ENCODE measurements at regions not wholly inside any gene's neighbourhood (a gene's known extent, or its start where the extent isn't known, plus 50 kb on each side); places are given as distances from the start of the nearest gene placed in this dataset.

DNA sequence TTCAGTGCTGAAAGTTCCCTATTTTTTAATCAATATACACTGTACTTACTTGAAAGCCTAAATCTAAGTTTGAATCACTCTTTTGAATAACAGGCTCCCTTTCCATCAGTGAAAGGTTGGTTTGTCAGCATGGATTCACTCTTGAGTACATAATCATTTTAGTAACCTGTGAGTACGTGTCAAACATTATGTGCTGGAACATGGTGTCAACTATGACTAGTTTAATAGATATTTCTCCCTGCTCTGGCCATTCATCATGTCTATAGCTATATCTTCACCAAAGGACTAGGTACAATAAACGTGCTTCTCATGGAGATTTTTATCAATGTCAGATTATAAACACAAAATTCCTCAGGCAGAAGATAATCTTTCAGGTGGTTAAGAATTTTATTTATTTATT is 61.7 kb upstream of the MDFIC start:
- Histone ChIP-seq H3K9me2 (replicated peaks; ENCODE audit: low read depth, low read length) (no peaks in the 10 kb centered on the region), H3K79me2 (ENCODE audit: insufficient read depth, low read length) (no peaks in the 10 kb centered on the region), H3K4me2 (ENCODE audit: low read depth, low read length, poor library complexity, severe bottlenecking) (no peak overlapping the region), H3K36me3 (ENCODE audit: insufficient read depth, low read length) (no peaks in the 10 kb centered on the region), H3K27me3 (ENCODE audit: insufficient read depth, low read length, poor library complexity, severe bottlenecking) (no peaks in the 10 kb centered on the region), H3K9me3 (ENCODE audit: insufficient read depth, low read depth, low read length) (no peaks in the 10 kb centered on the region), H2AFZ (ENCODE audit: low read length) (no peak overlapping the region), H3K4me1 (ENCODE audit: insufficient read depth, low read length, poor library complexity, severe bottlenecking) (no peaks in the 10 kb centered on the region), H4K20me1 (ENCODE audit: insufficient read depth, low read length, poor library complexity, severe bottlenecking) (no peaks in the 10 kb centered on the region), H3K4me3 (ENCODE audit: low read length, poor library complexity, severe bottlenecking) (no peak overlapping the region), H3F3A (ENCODE audit: low read depth) (no peaks in the 10 kb centered on the region), H3K9ac (ENCODE audit: low read depth, low read length, poor library complexity, severe bottlenecking) (no peak overlapping the region)
- TF ChIP-seq, protein P1, sequence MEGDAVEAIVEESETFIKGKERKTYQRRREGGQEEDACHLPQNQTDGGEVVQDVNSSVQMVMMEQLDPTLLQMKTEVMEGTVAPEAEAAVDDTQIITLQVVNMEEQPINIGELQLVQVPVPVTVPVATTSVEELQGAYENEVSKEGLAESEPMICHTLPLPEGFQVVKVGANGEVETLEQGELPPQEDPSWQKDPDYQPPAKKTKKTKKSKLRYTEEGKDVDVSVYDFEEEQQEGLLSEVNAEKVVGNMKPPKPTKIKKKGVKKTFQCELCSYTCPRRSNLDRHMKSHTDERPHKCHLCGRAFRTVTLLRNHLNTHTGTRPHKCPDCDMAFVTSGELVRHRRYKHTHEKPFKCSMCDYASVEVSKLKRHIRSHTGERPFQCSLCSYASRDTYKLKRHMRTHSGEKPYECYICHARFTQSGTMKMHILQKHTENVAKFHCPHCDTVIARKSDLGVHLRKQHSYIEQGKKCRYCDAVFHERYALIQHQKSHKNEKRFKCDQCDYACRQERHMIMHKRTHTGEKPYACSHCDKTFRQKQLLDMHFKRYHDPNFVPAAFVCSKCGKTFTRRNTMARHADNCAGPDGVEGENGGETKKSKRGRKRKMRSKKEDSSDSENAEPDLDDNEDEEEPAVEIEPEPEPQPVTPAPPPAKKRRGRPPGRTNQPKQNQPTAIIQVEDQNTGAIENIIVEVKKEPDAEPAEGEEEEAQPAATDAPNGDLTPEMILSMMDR (conservative IDR thresholded peaks at IDR 0.05; ENCODE audit: low read length) = no peak
- TF ChIP-seq EZH2phosphoT487 (IDR thresholded peaks at IDR 0.05; ENCODE audit: borderline replicate concordance) = no peak

DNA sequence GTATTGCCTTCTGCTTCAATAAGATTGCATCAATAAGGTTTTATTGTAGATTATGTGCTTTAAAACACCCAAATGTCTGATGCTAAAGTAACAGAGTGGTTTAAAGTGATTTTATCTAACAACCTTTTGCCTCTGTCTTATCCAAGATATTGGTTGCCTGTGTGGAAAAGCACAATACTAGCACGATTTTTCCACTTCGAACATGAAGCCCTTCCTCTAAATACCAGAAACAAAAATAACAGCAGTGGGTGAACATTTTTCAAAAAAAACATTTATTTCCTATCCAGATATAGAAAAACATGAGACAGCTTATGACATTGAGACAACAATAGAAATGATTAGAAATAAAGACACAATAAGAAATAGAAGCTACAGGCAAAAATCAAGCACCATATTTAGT is 59.5 kb upstream of the MDFIC start:
- H3K79me2 ChIP-seq (ENCODE audit: insufficient read depth, low read length) = no peaks in the 10 kb centered on the region
- no peaks in the 10 kb centered on the region for H3F3A ChIP-seq (ENCODE audit: low read depth)
- TF ChIP-seq, protein P1 (conservative IDR thresholded peaks at IDR 0.05; ENCODE audit: low read length) = no peak
- TF ChIP-seq EZH2phosphoT487 (IDR thresholded peaks at IDR 0.05; ENCODE audit: borderline replicate concordance) = no peak
- no peaks in the 10 kb centered on the region for H3K9me3 ChIP-seq (ENCODE audit: insufficient read depth, low read depth, low read length)
- no peak overlapping the region for H3K4me3 ChIP-seq (ENCODE audit: low read length, poor library complexity, severe bottlenecking)
- H4K20me1 ChIP-seq (ENCODE audit: insufficient read depth, low read length, poor library complexity, severe bottlenecking) = no peaks in the 10 kb centered on the region
- H3K9me2 ChIP-seq (replicated peaks; ENCODE audit: low read depth, low read length) = no peaks in the 10 kb centered on the region
- no peaks in the 10 kb centered on the region for H3K36me3 ChIP-seq (ENCODE audit: insufficient read depth, low read length)
- no peaks in the 10 kb centered on the region for H3K4me1 ChIP-seq (ENCODE audit: insufficient read depth, low read length, poor library complexity, severe bottlenecking)
- no peak overlapping the region for H2AFZ ChIP-seq (ENCODE audit: low read length)
- H3K9ac ChIP-seq (ENCODE audit: low read depth, low read length, poor library complexity, severe bottlenecking) = no peak overlapping the region
- no peaks in the 10 kb centered on the region for H3K27me3 ChIP-seq (ENCODE audit: insufficient read depth, low read length, poor library complexity, severe bottlenecking)
- H3K4me2 ChIP-seq (ENCODE audit: low read depth, low read length, poor library complexity, severe bottlenecking) = no peak overlapping the region

DNA sequence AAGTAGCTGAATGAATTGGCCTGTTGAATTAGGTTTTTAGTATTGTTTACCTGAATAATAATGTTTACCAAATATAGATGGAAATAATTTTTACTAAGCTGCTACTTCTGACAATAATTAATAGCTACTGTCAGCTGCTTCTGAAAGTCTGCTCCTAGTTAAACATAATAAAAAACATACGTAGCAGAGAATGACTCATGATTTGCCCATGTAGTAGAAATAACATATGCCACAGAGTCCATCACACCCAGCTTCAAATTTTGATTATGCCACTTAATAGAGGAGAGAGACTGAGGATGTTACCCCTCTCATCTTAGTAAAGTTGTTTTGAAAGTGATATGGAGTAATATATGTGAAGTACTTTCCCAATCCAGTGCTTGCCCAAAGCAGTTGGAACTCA is 57.6 kb upstream of the MDFIC start:
- Histone ChIP-seq H3K4me1 (ENCODE audit: insufficient read depth, low read length, poor library complexity, severe bottlenecking) (no peaks in the 10 kb centered on the region), H3K4me3 (ENCODE audit: low read length, poor library complexity, severe bottlenecking) (no peak overlapping the region), H3F3A (ENCODE audit: low read depth) (no peaks in the 10 kb centered on the region), H4K20me1 (ENCODE audit: insufficient read depth, low read length, poor library complexity, severe bottlenecking) (no peaks in the 10 kb centered on the region), H3K9me3 (ENCODE audit: insufficient read depth, low read depth, low read length) (no peaks in the 10 kb centered on the region), H3K4me2 (ENCODE audit: low read depth, low read length, poor library complexity, severe bottlenecking) (no peak overlapping the region), H3K27me3 (ENCODE audit: insufficient read depth, low read length, poor library complexity, severe bottlenecking) (no peaks in the 10 kb centered on the region), H3K79me2 (ENCODE audit: insufficient read depth, low read length) (no peaks in the 10 kb centered on the region), H3K9me2 (replicated peaks; ENCODE audit: low read depth, low read length) (no peaks in the 10 kb centered on the region), H2AFZ (ENCODE audit: low read length) (no peak overlapping the region), H3K36me3 (ENCODE audit: insufficient read depth, low read length) (no peaks in the 10 kb centered on the region), H3K9ac (ENCODE audit: low read depth, low read length, poor library complexity, severe bottlenecking) (no peak overlapping the region)
- TF ChIP-seq EZH2phosphoT487 (IDR thresholded peaks at IDR 0.05; ENCODE audit: borderline replicate concordance) = no peak
- TF ChIP-seq, protein P1 (conservative IDR thresholded peaks at IDR 0.05; ENCODE audit: low read length) = no peak

All from Loucy (cell line).